ENCODE measurements at regions not wholly inside any gene's neighbourhood (a gene's known extent, or its start where the extent isn't known, plus 50 kb on each side); places are given as distances from the start of the nearest gene placed in this dataset.

DNA sequence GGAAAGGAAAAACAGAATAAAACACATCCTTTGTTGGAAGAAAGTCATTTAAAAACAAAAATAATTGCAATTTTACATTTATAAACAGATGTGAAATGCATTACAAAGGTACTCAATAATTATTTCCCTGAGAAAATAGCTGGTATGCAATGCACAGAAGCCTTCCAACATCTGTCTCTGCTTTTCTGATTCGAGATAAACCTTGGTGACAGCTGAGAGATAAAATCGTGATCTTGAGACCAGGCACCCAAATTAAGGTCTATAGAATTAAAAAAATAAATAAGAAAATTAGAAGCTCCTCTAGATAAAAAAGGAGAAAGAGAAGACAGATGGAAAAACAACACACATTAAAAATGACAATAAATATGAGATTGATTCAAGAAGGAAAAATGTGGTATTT lies 544.0 kb downstream of the SPRY1 start:
- TF ChIP-seq EZH2 (IDR thresholded peaks at IDR 0.05; ENCODE audit: insufficient read depth, poor library complexity, severe bottlenecking) (no peak), EZH2phosphoT487 (IDR thresholded peaks at IDR 0.05; ENCODE audit: insufficient read depth, low read depth) (no peak)
